ENCODE measurements at regions not wholly inside any gene's neighbourhood (a gene's known extent, or its start where the extent isn't known, plus 50 kb on each side); places are given as distances from the start of the nearest gene placed in this dataset.
"Not testable (repeated sequence)": the region's sequence is repeated elsewhere in the genome, so short reads cannot be mapped to it uniquely, and the experiment has no call there.

- Mint-ChIP-seq H3K4me3 (no peak overlapping the region), H3K27me3 (no peaks in the 10 kb centered on the region), H3K27ac (no peak overlapping the region), H3K9me3 (peaks cover 20% of the 10 kb centered on the region), H3K36me3 (ENCODE audit: low read depth) (no peaks in the 10 kb centered on the region), H3K4me1 (ENCODE audit: low read depth) (no peaks in the 10 kb centered on the region)
- intact Hi-C loops (cut with micrococcal nuclease) = no loop called here
These were observed 625.4 kb upstream of the POM121L12 start for GRCh38 chr7:52410032-52410431.

- H3K27me3 Mint-ChIP-seq = no peaks in the 10 kb centered on the region
- H3K9me3 Mint-ChIP-seq = peaks cover 20% of the 10 kb centered on the region
- no peak overlapping the region for H3K27ac Mint-ChIP-seq
- H3K36me3 Mint-ChIP-seq (ENCODE audit: low read depth) = no peaks in the 10 kb centered on the region
- intact Hi-C loops (cut with micrococcal nuclease) = no loop called here
- H3K4me1 Mint-ChIP-seq (ENCODE audit: low read depth) = no peaks in the 10 kb centered on the region
- H3K4me3 Mint-ChIP-seq = no peak overlapping the region
These were observed 628.6 kb upstream of the POM121L12 start for GRCh38 chr7:52406808-52407207.

DNA sequence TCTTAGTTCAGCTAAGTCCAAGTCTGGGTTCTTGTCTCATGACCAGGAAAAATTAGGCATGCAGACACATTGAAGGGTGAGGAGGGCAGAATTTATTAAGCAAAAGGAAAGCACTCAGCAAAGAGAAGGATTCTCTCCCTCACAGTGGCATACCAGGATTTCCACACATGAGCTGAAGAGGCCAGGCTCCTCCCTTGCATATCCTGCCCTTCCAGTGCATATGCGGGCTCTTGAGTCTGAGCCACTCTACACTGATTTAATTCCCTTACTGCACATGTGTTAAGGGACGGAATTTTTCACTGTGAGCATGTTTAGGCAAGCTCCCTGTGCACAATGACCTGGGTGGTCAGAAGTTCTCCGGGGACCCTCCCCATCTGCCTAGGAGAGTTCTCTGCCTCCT, 652.7 kb upstream of the POM121L12 start:
- intact Hi-C loops (cut with micrococcal nuclease) = no loop called here
- Mint-ChIP-seq H3K4me1 (ENCODE audit: low read depth) (no peaks in the 10 kb centered on the region), H3K27me3 (no peaks in the 10 kb centered on the region), H3K9me3 (peaks cover 29% of the 10 kb centered on the region), H3K4me3 (no peak overlapping the region), H3K27ac (no peak overlapping the region), H3K36me3 (ENCODE audit: low read depth) (no peaks in the 10 kb centered on the region)

GRCh38 chr7:52369922-52370321, 665.5 kb upstream of the POM121L12 start:
- H3K9me3 Mint-ChIP-seq = peaks cover 39% of the 10 kb centered on the region
- H3K27ac Mint-ChIP-seq = no peak overlapping the region
- no peak overlapping the region for H3K4me3 Mint-ChIP-seq
- no peaks in the 10 kb centered on the region for H3K27me3 Mint-ChIP-seq
- H3K36me3 Mint-ChIP-seq (ENCODE audit: low read depth) = no peaks in the 10 kb centered on the region
- no peaks in the 10 kb centered on the region for H3K4me1 Mint-ChIP-seq (ENCODE audit: low read depth)
- intact Hi-C loops (cut with micrococcal nuclease) = no loop called here

DNA sequence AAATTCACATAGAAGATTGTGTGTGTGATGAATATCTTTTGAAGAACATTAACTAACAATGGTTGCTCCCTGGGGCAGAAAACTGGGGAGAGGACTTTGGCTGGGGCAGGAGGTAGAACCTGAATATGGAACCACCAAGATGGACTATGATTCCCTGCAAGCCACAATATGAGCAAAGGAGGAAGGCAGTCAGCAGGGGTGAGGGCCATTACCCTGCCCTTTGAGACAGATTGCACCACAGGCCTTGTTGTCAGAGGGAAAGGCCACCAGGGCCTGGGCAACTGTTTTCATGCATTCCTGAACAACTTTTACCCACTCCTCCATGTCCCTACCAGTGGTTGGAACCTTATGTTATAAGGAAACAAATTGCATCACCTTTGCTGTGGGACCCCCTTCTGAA, 670.1 kb upstream of the POM121L12 start:
- no peak overlapping the region for H3K27ac Mint-ChIP-seq

GRCh38 chr7:52362521-52362920, 672.9 kb upstream of the POM121L12 start:
- Mint-ChIP-seq H3K27me3 (no peaks in the 10 kb centered on the region), H3K27ac (no peak overlapping the region), H3K9me3 (peaks cover 44% of the 10 kb centered on the region), H3K36me3 (ENCODE audit: low read depth) (no peaks in the 10 kb centered on the region), H3K4me1 (ENCODE audit: low read depth) (no peaks in the 10 kb centered on the region), H3K4me3 (no peak overlapping the region)
- intact Hi-C loops (cut with micrococcal nuclease) = no loop called here

More for the DNA sequence above, 670.1 kb upstream of the POM121L12 start:
- Mint-ChIP-seq H3K4me3 (no peak overlapping the region), H3K4me1 (ENCODE audit: low read depth) (no peaks in the 10 kb centered on the region), H3K9me3 (peaks cover 34% of the 10 kb centered on the region), H3K36me3 (ENCODE audit: low read depth) (no peaks in the 10 kb centered on the region), H3K27me3 (no peaks in the 10 kb centered on the region)
- intact Hi-C loops (cut with micrococcal nuclease) = no loop called here

- Mint-ChIP-seq H3K27ac (no peak overlapping the region), H3K36me3 (ENCODE audit: low read depth) (no peaks in the 10 kb centered on the region), H3K27me3 (no peaks in the 10 kb centered on the region), H3K9me3 (peaks cover 59% of the 10 kb centered on the region), H3K4me3 (no peak overlapping the region), H3K4me1 (ENCODE audit: low read depth) (no peaks in the 10 kb centered on the region)
- intact Hi-C loops (cut with micrococcal nuclease) = no loop called here
These were observed 674.9 kb upstream of the POM121L12 start for GRCh38 chr7:52360541-52360940.

DNA sequence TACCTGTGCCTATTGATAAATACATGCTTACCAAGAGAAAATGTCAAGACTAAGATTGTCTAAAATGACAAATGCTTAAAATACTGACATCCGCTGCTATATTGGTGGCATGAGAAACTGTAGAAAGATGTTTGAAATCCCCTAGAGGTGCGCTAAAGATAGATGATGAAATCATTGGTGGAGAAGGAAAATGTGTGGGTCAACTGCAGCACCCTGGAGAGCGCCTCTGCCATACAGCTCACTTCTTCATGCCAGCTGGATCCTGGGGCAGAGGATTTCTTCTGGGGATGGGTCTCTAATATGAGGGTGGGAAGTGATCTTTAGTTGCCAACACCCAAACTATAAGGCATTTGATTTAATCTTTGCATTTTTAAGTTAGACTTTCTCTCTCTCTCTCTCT, 680.4 kb upstream of the POM121L12 start:
- intact Hi-C loops (cut with micrococcal nuclease) = no loop called here
- Mint-ChIP-seq H3K9me3 (peaks cover 46% of the 10 kb centered on the region), H3K4me1 (ENCODE audit: low read depth) (no peaks in the 10 kb centered on the region), H3K27me3 (no peaks in the 10 kb centered on the region), H3K27ac (no peak overlapping the region), H3K36me3 (ENCODE audit: low read depth) (no peaks in the 10 kb centered on the region), H3K4me3 (no peak overlapping the region)

GRCh38 chr7:52352013-52352981, 683.1 kb upstream of the POM121L12 start:
- Mint-ChIP-seq H3K27me3 (no peaks in the 10 kb centered on the region), H3K4me3 (no peak overlapping the region), H3K9me3 (peaks cover 33% of the 10 kb centered on the region), H3K36me3 (ENCODE audit: low read depth) (no peaks in the 10 kb centered on the region), H3K4me1 (ENCODE audit: low read depth) (no peaks in the 10 kb centered on the region), H3K27ac (no peak overlapping the region)
- intact Hi-C loops (cut with micrococcal nuclease) = no loop called here

- intact Hi-C loops (cut with micrococcal nuclease) = no loop called here
- Mint-ChIP-seq H3K4me1 (ENCODE audit: low read depth) (no peaks in the 10 kb centered on the region), H3K4me3 (no peak overlapping the region), H3K9me3 (peaks cover 42% of the 10 kb centered on the region), H3K27me3 (no peaks in the 10 kb centered on the region), H3K27ac (no peak overlapping the region), H3K36me3 (ENCODE audit: low read depth) (no peaks in the 10 kb centered on the region)
These were observed 691.4 kb upstream of the POM121L12 start for GRCh38 chr7:52344015-52344414.

DNA sequence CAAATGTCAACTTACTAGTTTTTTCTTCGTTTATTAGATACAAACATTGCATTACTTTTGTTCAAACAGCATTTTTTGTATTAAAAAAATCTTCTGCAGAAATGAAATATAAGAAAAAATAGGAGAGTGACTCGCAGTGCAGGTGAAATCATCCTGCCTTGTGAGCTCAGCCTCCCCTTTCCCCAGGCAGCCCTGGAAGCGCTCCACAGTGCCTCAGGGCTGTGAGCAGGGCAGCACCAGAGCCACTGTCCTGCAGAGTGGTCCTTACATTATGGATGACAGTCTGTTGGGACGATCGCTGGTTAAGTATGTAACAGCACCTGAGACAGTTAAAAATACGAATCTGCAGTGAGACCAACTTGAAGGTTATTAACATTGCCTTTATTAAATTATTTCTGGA, 695.4 kb upstream of the POM121L12 start:
- Mint-ChIP-seq H3K36me3 (ENCODE audit: low read depth) (no peaks in the 10 kb centered on the region), H3K4me1 (ENCODE audit: low read depth) (no peaks in the 10 kb centered on the region), H3K9me3 (peaks cover 42% of the 10 kb centered on the region), H3K4me3 (no peak overlapping the region), H3K27ac (no peak overlapping the region), H3K27me3 (no peaks in the 10 kb centered on the region)
- intact Hi-C loops (cut with micrococcal nuclease) = no loop called here

- H3K27me3 Mint-ChIP-seq; H3K4me1 Mint-ChIP-seq (ENCODE audit: low read depth); H3K4me3 Mint-ChIP-seq; H3K27ac Mint-ChIP-seq; H3K36me3 Mint-ChIP-seq (ENCODE audit: low read depth); intact Hi-C loops (cut with micrococcal nuclease): not testable (repeated sequence)
- peaks cover 46% of the 10 kb centered on the region for H3K9me3 Mint-ChIP-seq
These were observed 707.1 kb upstream of the POM121L12 start for GRCh38 chr7:52328328-52328727.

- Mint-ChIP-seq H3K36me3 (ENCODE audit: low read depth) (no peaks in the 10 kb centered on the region), H3K9me3 (peaks cover 68% of the 10 kb centered on the region), H3K27me3 (no peaks in the 10 kb centered on the region), H3K4me1 (ENCODE audit: low read depth) (no peaks in the 10 kb centered on the region), H3K4me3 (no peak overlapping the region), H3K27ac (no peak overlapping the region)
- intact Hi-C loops (cut with micrococcal nuclease) = no loop called here
These were observed 710.2 kb upstream of the POM121L12 start for GRCh38 chr7:52325237-52325636.

DNA sequence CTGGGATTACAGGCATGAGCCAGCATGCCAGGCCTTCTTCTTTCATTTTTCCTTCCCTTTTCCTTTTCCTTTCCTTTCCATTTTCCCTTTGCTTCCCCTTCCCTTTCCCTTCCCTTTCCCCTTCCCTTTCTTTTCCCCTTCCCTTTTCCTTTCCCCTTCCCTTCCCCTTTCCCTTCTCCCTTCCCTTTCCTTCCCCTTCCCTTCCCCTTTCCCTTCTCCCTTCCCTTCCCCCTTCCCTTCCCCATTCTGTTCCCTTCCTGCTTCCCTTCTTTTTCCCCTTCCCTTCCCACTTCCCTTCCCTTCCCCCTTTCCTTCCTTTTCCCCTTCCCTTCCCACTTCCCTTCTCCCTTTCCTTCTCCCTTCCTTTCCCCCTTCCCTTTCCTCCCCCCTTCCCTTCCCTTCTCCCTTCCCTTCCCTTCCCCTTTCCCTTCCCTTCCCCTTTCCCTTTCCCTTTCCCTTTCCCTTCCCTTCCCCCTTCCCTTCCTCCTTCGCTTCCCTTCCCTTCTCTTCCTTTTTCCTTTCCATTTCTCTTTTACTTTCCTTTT, 712.2 kb upstream of the POM121L12 start:
- no peak overlapping the region for H3K27ac Mint-ChIP-seq
- no peak overlapping the region for H3K4me3 Mint-ChIP-seq
- H3K4me1 Mint-ChIP-seq (ENCODE audit: low read depth) = no peaks in the 10 kb centered on the region
- peaks cover 70% of the 10 kb centered on the region for H3K9me3 Mint-ChIP-seq
- intact Hi-C loops (cut with micrococcal nuclease) = no loop called here
- H3K36me3 Mint-ChIP-seq (ENCODE audit: low read depth) = no peaks in the 10 kb centered on the region
- no peaks in the 10 kb centered on the region for H3K27me3 Mint-ChIP-seq

Data from dendritic cell treated with granulocyte-macrophage colony-stimulating factor and Interleukin-4, amounts not matched to agents 40 ng/mL and 50 ng/mL, for 4 days (primary cell).